ENCODE measurements at regions not wholly inside any gene's neighbourhood (a gene's known extent, or its start where the extent isn't known, plus 50 kb on each side); places are given as distances from the start of the nearest gene placed in this dataset.

- Histone ChIP-seq H2AFZ (ENCODE audit: low read depth, low read length) (no peak overlapping the region), H3K9me2 (ENCODE audit: insufficient read depth, low read length) (no peaks in the 10 kb centered on the region), H3K4me2 (ENCODE audit: low read length) (no peak overlapping the region), H3K27ac (ENCODE audit: low read length) (no peak overlapping the region), H3K9me3 (ENCODE audit: low read length) (no peaks in the 10 kb centered on the region), H3K79me2 (replicated peaks; ENCODE audit: insufficient read depth, low read length) (no peaks in the 10 kb centered on the region), H3K9ac (ENCODE audit: low read length) (no peak overlapping the region), H3K4me3 (ENCODE audit: low read length) (no peak overlapping the region), H3K27me3 (ENCODE audit: insufficient read depth, low read depth, low read length) (no peaks in the 10 kb centered on the region), H4K20me1 (ENCODE audit: insufficient read depth) (no peaks in the 10 kb centered on the region), H3F3A (ENCODE audit: insufficient read depth, low read length, poor library complexity, severe bottlenecking) (no peaks in the 10 kb centered on the region), H3K36me3 (ENCODE audit: insufficient read depth, low read length) (no peaks in the 10 kb centered on the region)
- TF ChIP-seq TAF1 (IDR thresholded peaks at IDR 0.05; ENCODE audit: low read depth) (no peak), EP300 (conservative IDR thresholded peaks at IDR 0.05; ENCODE audit: poor library complexity, severe bottlenecking) (no peak), RAD21 (conservative IDR thresholded peaks at IDR 0.05) (no peak), MXI1 (conservative IDR thresholded peaks at IDR 0.05; ENCODE audit: poor library complexity, severe bottlenecking) (no peak), SMC3 (conservative IDR thresholded peaks at IDR 0.05; ENCODE audit: poor library complexity) (no peak), EZH2 (IDR thresholded peaks at IDR 0.05; ENCODE audit: borderline replicate concordance, insufficient read depth, low read length, poor library complexity, severe bottlenecking) (no peak), REST (IDR thresholded peaks at IDR 0.05; ENCODE audit: borderline replicate concordance) (no peak), POLR2AphosphoS5 (IDR thresholded peaks at IDR 0.05) (no peak)
Measured at GRCh38 chr7:93046641-93047040, 71.1 kb downstream of the SAMD9 start.

GRCh38 chr7:93044147-93044810, 73.5 kb downstream of the SAMD9 start:
- H4K20me1 ChIP-seq (ENCODE audit: insufficient read depth) = no peaks in the 10 kb centered on the region
- no peaks in the 10 kb centered on the region for H3K9me3 ChIP-seq (ENCODE audit: low read length)
- TF ChIP-seq EP300 (conservative IDR thresholded peaks at IDR 0.05; ENCODE audit: poor library complexity, severe bottlenecking) (peak; percentile 44), REST (IDR thresholded peaks at IDR 0.05; ENCODE audit: borderline replicate concordance) (no peak)
- H3K79me2 ChIP-seq (replicated peaks; ENCODE audit: insufficient read depth, low read length) = no peaks in the 10 kb centered on the region
- H3K9me2 ChIP-seq (ENCODE audit: insufficient read depth, low read length) = no peaks in the 10 kb centered on the region
- no peaks in the 10 kb centered on the region for H3F3A ChIP-seq (ENCODE audit: insufficient read depth, low read length, poor library complexity, severe bottlenecking)
- no peaks in the 10 kb centered on the region for H3K36me3 ChIP-seq (ENCODE audit: insufficient read depth, low read length)
- H2AFZ ChIP-seq (ENCODE audit: low read depth, low read length) = no peak overlapping the region
- no peak overlapping the region for H3K4me2 ChIP-seq (ENCODE audit: low read length)
- H3K27me3 ChIP-seq (ENCODE audit: insufficient read depth, low read depth, low read length) = no peaks in the 10 kb centered on the region
- H3K27ac ChIP-seq (ENCODE audit: low read length) = peak overlapping the region; percentile 62
- H3K9ac ChIP-seq (ENCODE audit: low read length) = peak overlapping the region; percentile 37
- H3K4me3 ChIP-seq (ENCODE audit: low read length) = peak overlapping the region; percentile 54

Data from neural cell (in vitro differentiated cells).